Vagina (tissue), 2 donors: ENCODE measurements at regions not wholly inside any gene's neighbourhood (a gene's known extent, or its start where the extent isn't known, plus 50 kb on each side); places are given as distances from the start of the nearest gene placed in this dataset.

Experiments used
- CTCF ChIP-seq, 3 experiments: fragments of 450-650 bp in 2 of 3; fragments of 200-600 bp in 1 of 3; sonication (generic) in 1 of 3; IDR thresholded peaks; one replicate each; pipeline ENCODE4 v1.5.1; 2017 to 2019; ENCODE audit warnings: antibody characterized with exemption in 3 of 3, mild to moderate bottlenecking in 2 of 3, moderate library complexity in 2 of 3
- POLR2AphosphoS5 ChIP-seq, 2 donors: sonication (generic); formaldehyde crosslinking; IDR thresholded peaks; one replicate each; pipeline ENCODE4 v1.9.0; 2017; ENCODE audit warnings: antibody characterized with exemption in 2 of 2, mild to moderate bottlenecking in 2 of 2, low read depth in 1 of 2; ENCODE audit not compliant: insufficient read depth in 1 of 2

- TF ChIP-seq CTCF (IDR thresholded peaks at IDR 0.05) (no peak), POLR2AphosphoS5 (IDR thresholded peaks at IDR 0.05; ENCODE audit: insufficient read depth in 1 of 2, low read depth in 1 of 2) (no peak)
Observed at GRCh38 chr2:129181963-129182362, 797.5 kb upstream of the RAB6C start.
